GM13977 (cell line): ENCODE measurements at regions not wholly inside any gene's neighbourhood (a gene's known extent, or its start where the extent isn't known, plus 50 kb on each side); places are given as distances from the start of the nearest gene placed in this dataset.

Experiments used
- DNase-seq: peaks from one replicate; pipeline ENCODE4 v3.0.0; 2012; ENCODE audit warnings: low spot score
- CTCF ChIP-seq: IDR thresholded peaks from 2 replicates; pipeline ENCODE4 v1.5.1; 2012; ENCODE audit warnings: mild to moderate bottlenecking, control low read depth; ENCODE audit not compliant: insufficient read depth; ENCODE audit errors: extremely low read depth, missing control alignments
- in situ Hi-C: fragments of 300-500 bp; cut with MboI; formaldehyde crosslinking; loops from one replicate; pipeline ENCODE4 v1.12.0; 2022; ENCODE audit warnings: low sequenced_read_pairs, low pct_unique_long_range_greater_than_20kb, mixed read lengths, inconsistent platforms; ENCODE audit not compliant: unreplicated experiment

- TF ChIP-seq CTCF, result no peak
- in situ Hi-C loops, result no loop called here
- no peak for DNase-seq
These were observed 482.0 kb downstream of the DISC1 start for GRCh38 chr1:232108598-232108997.

GRCh38 chr1:232106415-232106814, 479.8 kb downstream of the DISC1 start:
- in situ Hi-C loops, result no loop called here

GRCh38 chr1:232105561-232105960, 479.0 kb downstream of the DISC1 start:
- no peak for DNase-seq
- TF ChIP-seq CTCF, result no peak
- in situ Hi-C loops, result no loop called here

More at GRCh38 chr1:232106415-232106814, 479.8 kb downstream of the DISC1 start:
- no peak for TF ChIP-seq CTCF
- DNase-seq, result no peak

GRCh38 chr1:232101231-232101630, 474.6 kb downstream of the DISC1 start:
- in situ Hi-C loops, result no loop called here
- TF ChIP-seq CTCF, result no peak
- no peak for DNase-seq

GRCh38 chr1:232096751-232097150, 470.2 kb downstream of the DISC1 start:
- in situ Hi-C loops, result no loop called here
- TF ChIP-seq CTCF, result no peak
- DNase-seq, result no peak
